ENCODE measurements at regions not wholly inside any gene's neighbourhood (a gene's known extent, or its start where the extent isn't known, plus 50 kb on each side); places are given as distances from the start of the nearest gene placed in this dataset.

DNA sequence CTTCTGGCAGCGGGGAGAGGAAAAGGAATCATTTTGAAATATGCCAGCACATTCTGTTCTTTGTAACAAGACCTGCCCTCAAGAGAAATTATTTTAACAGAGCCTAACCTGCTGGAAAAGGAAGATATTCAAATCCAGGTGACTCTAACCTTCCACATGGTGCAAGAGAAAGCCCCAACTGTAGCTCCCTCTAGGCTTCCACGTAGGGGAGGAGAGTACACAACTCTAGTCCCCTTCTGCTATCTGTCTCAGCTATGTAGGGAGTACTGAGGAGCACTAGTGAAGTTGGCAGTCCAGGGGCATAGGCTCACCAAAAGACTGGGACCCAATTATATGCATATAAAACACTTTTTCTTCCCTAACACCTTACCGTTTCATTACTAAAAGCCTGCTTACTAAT, 82.2 kb upstream of the SIX3 start:
- FAIRE-seq (no peak), DNase-seq (ENCODE audit: insufficient read length, low spot score) (no peak)
- no peak for TF ChIP-seq POLR2AphosphoS5 (IDR thresholded peaks at IDR 0.05; ENCODE audit: low read depth, low read length)
- TF ChIP-seq POU2F2 (IDR thresholded peaks at IDR 0.05; ENCODE audit: low read depth, low read length): no peak
- TF ChIP-seq TAF1 (IDR thresholded peaks at IDR 0.05; ENCODE audit: low read depth, low read length): no peak
- TF ChIP-seq POLR2A (IDR thresholded peaks at IDR 0.05; ENCODE audit: low read depth, low read length): no peak
- no peak for TF ChIP-seq SPI1 (IDR thresholded peaks at IDR 0.05; ENCODE audit: low read depth, low read length)
- no peak for TF ChIP-seq PAX5 (IDR thresholded peaks at IDR 0.05; ENCODE audit: insufficient read depth, low read length, severe bottlenecking)

DNA sequence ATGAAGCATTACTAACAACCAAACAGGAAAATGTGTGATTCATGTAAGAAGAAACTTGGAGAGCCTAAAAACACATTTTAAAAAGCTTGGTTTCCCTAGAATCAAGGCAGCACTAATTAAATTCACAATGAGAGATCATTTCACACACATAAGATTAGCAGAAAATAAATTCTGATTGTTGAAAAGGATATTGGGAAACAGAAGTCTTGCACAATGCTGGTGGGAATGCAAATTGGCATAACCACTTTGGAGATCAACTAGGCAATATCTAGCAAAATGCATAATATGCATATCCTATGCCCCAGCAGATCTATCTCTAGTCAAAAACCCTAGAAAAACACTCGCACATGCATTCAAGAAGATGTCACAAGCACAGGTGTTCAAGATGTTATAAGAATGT, 75.3 kb upstream of the SIX3 start:
- TF ChIP-seq PAX5 (IDR thresholded peaks at IDR 0.05; ENCODE audit: insufficient read depth, low read length, severe bottlenecking) (no peak), POU2F2 (IDR thresholded peaks at IDR 0.05; ENCODE audit: low read depth, low read length) (no peak), SPI1 (IDR thresholded peaks at IDR 0.05; ENCODE audit: low read depth, low read length) (no peak), TAF1 (IDR thresholded peaks at IDR 0.05; ENCODE audit: low read depth, low read length) (no peak), POLR2AphosphoS5 (IDR thresholded peaks at IDR 0.05; ENCODE audit: low read depth, low read length) (no peak), POLR2A (IDR thresholded peaks at IDR 0.05; ENCODE audit: low read depth, low read length) (no peak)
- no peak for FAIRE-seq
- no peak for DNase-seq (ENCODE audit: insufficient read length, low spot score)

DNA sequence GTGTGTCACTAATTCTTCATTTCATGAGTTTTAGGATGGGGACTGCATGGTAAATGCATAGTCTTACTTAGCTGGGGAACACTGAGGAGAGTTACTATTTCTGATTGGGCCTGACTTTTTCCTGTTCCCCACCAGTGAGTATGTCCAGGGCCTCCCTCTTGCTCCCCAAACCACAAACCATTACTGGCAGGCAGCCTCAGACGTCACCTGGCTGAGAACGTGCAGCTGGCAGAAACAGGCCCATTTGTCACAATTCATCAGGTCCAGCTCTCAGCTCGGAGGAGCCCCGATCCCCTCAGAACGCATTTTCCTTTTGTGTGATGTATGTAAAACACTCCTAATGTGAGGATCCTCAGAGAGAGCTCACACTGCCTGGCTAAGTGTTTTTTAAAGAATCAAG, 71.7 kb upstream of the SIX3 start:
- DNase-seq (ENCODE audit: insufficient read length, low spot score) (no peak), FAIRE-seq (no peak)
- TF ChIP-seq POU2F2 (IDR thresholded peaks at IDR 0.05; ENCODE audit: low read depth, low read length) (no peak), PAX5 (IDR thresholded peaks at IDR 0.05; ENCODE audit: insufficient read depth, low read length, severe bottlenecking) (no peak), SPI1 (IDR thresholded peaks at IDR 0.05; ENCODE audit: low read depth, low read length) (no peak), POLR2A (IDR thresholded peaks at IDR 0.05; ENCODE audit: low read depth, low read length) (no peak), POLR2AphosphoS5 (IDR thresholded peaks at IDR 0.05; ENCODE audit: low read depth, low read length) (no peak), TAF1 (IDR thresholded peaks at IDR 0.05; ENCODE audit: low read depth, low read length) (no peak)

DNA sequence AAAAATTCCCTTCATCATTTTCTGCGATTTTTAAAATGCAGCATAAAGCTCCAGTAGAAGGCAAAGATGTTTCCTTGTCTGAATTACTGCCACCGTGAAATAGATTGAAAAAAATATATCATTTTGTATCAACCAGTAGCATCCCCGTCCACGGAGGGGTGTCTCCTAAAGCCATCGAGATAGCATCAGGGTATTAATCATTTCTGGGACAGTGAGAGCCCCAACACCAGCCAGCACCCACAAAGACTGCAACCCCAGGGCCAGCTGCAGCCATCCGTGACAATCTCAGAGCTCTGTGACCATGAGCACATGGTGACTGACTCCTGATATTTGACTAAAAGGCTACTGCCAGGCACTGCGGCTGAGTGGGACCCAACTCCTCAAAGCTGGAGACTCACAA, 64.1 kb upstream of the SIX3 start:
- DNase-seq (ENCODE audit: insufficient read length, low spot score) (no peak), FAIRE-seq (no peak)
- TF ChIP-seq POLR2AphosphoS5 (IDR thresholded peaks at IDR 0.05; ENCODE audit: low read depth, low read length): no peak
- no peak for TF ChIP-seq POLR2A (IDR thresholded peaks at IDR 0.05; ENCODE audit: low read depth, low read length)
- no peak for TF ChIP-seq POU2F2 (IDR thresholded peaks at IDR 0.05; ENCODE audit: low read depth, low read length)
- TF ChIP-seq SPI1 (IDR thresholded peaks at IDR 0.05; ENCODE audit: low read depth, low read length): no peak
- TF ChIP-seq PAX5 (IDR thresholded peaks at IDR 0.05; ENCODE audit: insufficient read depth, low read length, severe bottlenecking): no peak
- TF ChIP-seq TAF1 (IDR thresholded peaks at IDR 0.05; ENCODE audit: low read depth, low read length): no peak

DNA sequence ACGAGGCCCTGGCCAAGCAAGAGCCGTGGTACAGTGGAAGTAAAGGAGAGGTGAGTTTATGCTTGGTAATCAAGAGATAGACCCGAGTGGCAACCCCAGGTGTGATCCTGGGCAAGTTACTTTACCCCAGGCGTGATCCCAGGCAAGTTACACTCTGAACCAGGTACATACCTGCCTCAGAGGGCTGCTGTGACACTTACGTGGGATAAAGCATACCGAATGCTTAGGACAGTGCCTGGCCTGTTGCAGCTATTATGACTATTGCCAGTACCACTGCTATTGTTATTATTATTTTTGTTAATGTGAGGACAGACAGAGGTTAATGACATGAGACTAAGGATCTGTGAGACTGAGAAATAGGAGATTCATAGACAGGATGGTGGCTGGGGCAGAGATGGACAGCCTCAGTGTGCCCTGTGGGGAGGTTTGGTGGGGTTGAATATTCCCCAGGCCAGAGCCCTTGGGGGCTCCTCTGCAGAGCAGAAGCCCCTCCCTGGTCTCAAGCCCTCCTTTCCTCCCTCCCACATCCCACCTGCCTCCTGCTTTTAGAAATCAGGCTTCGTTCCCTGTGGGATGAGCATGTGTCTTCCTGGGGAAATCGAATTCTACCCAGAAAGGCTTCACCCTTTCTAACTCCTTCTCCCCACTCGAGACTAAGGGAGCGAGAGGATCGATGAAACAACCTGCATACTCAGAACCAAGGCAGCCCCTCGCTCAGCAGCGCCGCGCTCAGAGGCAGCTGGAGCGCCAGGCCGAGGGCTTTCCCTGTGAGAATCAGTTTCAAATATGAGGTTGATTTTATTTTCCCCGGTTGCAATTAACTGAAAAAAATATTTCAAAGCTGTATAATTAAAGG, 62.0 kb upstream of the SIX3 start:
- no peak for TF ChIP-seq POLR2A (IDR thresholded peaks at IDR 0.05; ENCODE audit: low read depth, low read length)
- TF ChIP-seq TAF1 (IDR thresholded peaks at IDR 0.05; ENCODE audit: low read depth, low read length): no peak
- no peak for TF ChIP-seq POU2F2 (IDR thresholded peaks at IDR 0.05; ENCODE audit: low read depth, low read length)
- TF ChIP-seq SPI1 (IDR thresholded peaks at IDR 0.05; ENCODE audit: low read depth, low read length): no peak
- TF ChIP-seq PAX5 (IDR thresholded peaks at IDR 0.05; ENCODE audit: insufficient read depth, low read length, severe bottlenecking): no peak
- TF ChIP-seq POLR2AphosphoS5 (IDR thresholded peaks at IDR 0.05; ENCODE audit: low read depth, low read length): no peak
- FAIRE-seq: no peak
- no peak for DNase-seq (ENCODE audit: insufficient read length, low spot score)

DNA sequence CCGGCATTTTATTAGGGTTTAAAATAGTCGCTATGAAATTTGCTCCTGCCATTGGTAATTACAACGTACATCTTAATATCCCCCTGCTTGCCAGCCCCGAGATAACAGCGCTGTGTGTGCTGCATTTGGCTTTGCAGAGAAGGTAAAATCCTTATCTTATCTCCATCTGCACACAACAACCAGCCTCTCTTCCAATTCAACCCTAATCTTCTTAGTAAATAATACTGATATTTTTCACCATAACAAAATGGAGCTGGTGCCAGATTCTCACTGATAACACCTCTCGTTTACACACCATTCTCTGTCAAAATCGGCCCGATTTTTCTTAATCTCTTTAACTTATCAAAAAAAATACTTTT, 61.4 kb upstream of the SIX3 start:
- no peak for FAIRE-seq
- no peak for DNase-seq (ENCODE audit: insufficient read length, low spot score)
- TF ChIP-seq TAF1 (IDR thresholded peaks at IDR 0.05; ENCODE audit: low read depth, low read length) (no peak), SPI1 (IDR thresholded peaks at IDR 0.05; ENCODE audit: low read depth, low read length) (no peak), PAX5 (IDR thresholded peaks at IDR 0.05; ENCODE audit: insufficient read depth, low read length, severe bottlenecking) (no peak), POLR2A (IDR thresholded peaks at IDR 0.05; ENCODE audit: low read depth, low read length) (no peak), POU2F2 (IDR thresholded peaks at IDR 0.05; ENCODE audit: low read depth, low read length) (no peak), POLR2AphosphoS5 (IDR thresholded peaks at IDR 0.05; ENCODE audit: low read depth, low read length) (no peak)

DNA sequence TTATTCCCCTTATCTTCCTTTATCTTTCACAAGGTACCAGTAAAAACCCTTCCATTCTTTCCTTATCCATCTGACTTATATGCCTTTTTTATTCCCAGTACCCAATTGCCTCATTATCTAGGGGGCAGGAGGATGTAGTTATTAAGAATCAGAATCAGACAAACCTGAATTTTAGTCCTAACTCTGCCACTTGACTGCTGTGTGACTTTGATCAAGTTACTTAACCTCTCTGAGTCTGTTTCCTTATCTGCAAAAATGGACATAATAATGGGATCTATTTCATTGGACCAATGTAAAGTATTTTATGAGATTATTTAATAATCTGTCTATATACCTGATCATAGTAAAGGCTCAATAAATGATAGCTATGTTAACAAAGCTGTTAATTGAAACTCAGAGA, 59.6 kb upstream of the SIX3 start:
- FAIRE-seq: no peak
- no peak for TF ChIP-seq TAF1 (IDR thresholded peaks at IDR 0.05; ENCODE audit: low read depth, low read length)
- TF ChIP-seq POLR2AphosphoS5 (IDR thresholded peaks at IDR 0.05; ENCODE audit: low read depth, low read length): no peak
- no peak for TF ChIP-seq POLR2A (IDR thresholded peaks at IDR 0.05; ENCODE audit: low read depth, low read length)
- no peak for TF ChIP-seq PAX5 (IDR thresholded peaks at IDR 0.05; ENCODE audit: insufficient read depth, low read length, severe bottlenecking)
- TF ChIP-seq POU2F2 (IDR thresholded peaks at IDR 0.05; ENCODE audit: low read depth, low read length): no peak
- no peak for DNase-seq (ENCODE audit: insufficient read length, low spot score)

DNA sequence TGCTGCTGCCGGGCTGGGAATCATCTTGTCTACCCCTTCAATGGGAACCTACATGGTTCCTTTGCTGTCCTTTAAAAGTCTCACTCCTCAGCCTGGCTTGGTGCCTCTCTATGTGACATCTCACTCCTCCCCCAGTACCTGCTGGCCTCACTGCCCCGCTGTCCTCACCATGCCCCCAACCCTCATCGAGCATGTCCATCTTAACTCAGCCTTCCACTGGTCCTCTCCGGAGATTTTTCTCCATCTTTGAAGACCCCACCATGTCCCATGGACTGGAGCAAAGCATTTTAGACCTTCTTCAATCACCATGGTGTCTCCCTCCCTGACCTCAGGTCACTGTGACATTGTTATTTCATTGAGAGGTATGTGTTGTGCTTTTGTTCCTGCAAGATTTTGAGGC, 58.1 kb upstream of the SIX3 start:
- no peak for DNase-seq (ENCODE audit: insufficient read length, low spot score)
- FAIRE-seq: no peak
- TF ChIP-seq SPI1 (IDR thresholded peaks at IDR 0.05; ENCODE audit: low read depth, low read length): no peak
- TF ChIP-seq POLR2AphosphoS5 (IDR thresholded peaks at IDR 0.05; ENCODE audit: low read depth, low read length): no peak
- no peak for TF ChIP-seq PAX5 (IDR thresholded peaks at IDR 0.05; ENCODE audit: insufficient read depth, low read length, severe bottlenecking)
- no peak for TF ChIP-seq POU2F2 (IDR thresholded peaks at IDR 0.05; ENCODE audit: low read depth, low read length)
- no peak for TF ChIP-seq TAF1 (IDR thresholded peaks at IDR 0.05; ENCODE audit: low read depth, low read length)
- no peak for TF ChIP-seq POLR2A (IDR thresholded peaks at IDR 0.05; ENCODE audit: low read depth, low read length)

DNA sequence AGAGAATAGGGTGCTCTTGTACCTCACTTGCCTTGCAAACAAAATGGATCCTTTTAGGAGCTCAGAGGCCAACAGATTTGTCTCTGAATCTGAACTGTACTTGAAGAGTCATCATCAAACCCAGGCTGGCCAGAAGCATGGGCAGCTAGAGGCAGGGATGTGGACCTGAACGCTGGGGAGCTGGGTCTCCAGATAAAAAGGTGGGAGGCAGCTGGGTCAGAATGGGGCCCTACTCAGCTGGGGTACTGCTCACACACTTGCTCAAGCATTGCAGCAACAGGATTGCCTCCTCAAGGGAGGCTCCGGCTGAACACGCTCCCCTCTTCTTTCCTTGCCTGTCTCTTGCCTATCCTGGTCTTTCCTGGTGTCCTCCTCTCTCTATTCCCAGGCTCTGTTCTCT, 57.3 kb upstream of the SIX3 start:
- no peak for TF ChIP-seq POU2F2 (IDR thresholded peaks at IDR 0.05; ENCODE audit: low read depth, low read length)
- no peak for TF ChIP-seq PAX5 (IDR thresholded peaks at IDR 0.05; ENCODE audit: insufficient read depth, low read length, severe bottlenecking)
- TF ChIP-seq SPI1 (IDR thresholded peaks at IDR 0.05; ENCODE audit: low read depth, low read length): no peak
- no peak for TF ChIP-seq TAF1 (IDR thresholded peaks at IDR 0.05; ENCODE audit: low read depth, low read length)
- no peak for TF ChIP-seq POLR2A (IDR thresholded peaks at IDR 0.05; ENCODE audit: low read depth, low read length)
- TF ChIP-seq POLR2AphosphoS5 (IDR thresholded peaks at IDR 0.05; ENCODE audit: low read depth, low read length): no peak
- no peak for DNase-seq (ENCODE audit: insufficient read length, low spot score)
- no peak for FAIRE-seq
